NCI-H1694 treated with DMSO at 0.1 percent for 48 hours (cell line): ENCODE measurements at regions not wholly inside any gene's neighbourhood (a gene's known extent, or its start where the extent isn't known, plus 50 kb on each side); places are given as distances from the start of the nearest gene placed in this dataset.
"Not testable (repeated sequence)": the region's sequence is repeated elsewhere in the genome, so short reads cannot be mapped to it uniquely, and the experiment has no call there.

Source experiments
- DNase-seq: peaks from one replicate; lab custom pipeline; 2025; lab: John Stamatoyannopoulos, UW

GRCh38 chr21:35491114-35491513 is 442.0 kb upstream of the RUNX1 start:
- DNase-seq = no peak

- DNase-seq = no peak
Observed at GRCh38 chr21:35489389-35489980, 440.4 kb upstream of the RUNX1 start.

- no peak for DNase-seq
Observed at GRCh38 chr21:35488946-35489345, 439.8 kb upstream of the RUNX1 start.

- DNase-seq = no peak
Observed at GRCh38 chr21:35485364-35485763, 436.3 kb upstream of the RUNX1 start.

- no peak for DNase-seq
Observed at GRCh38 chr21:35484851-35485250, 435.7 kb upstream of the RUNX1 start.

- no peak for DNase-seq
Observed at GRCh38 chr21:35484032-35484431, 434.9 kb upstream of the RUNX1 start.

- DNase-seq = no peak
Observed at GRCh38 chr21:35482933-35483662, 434.0 kb upstream of the RUNX1 start.

GRCh38 chr21:35482096-35482495 is 433.0 kb upstream of the RUNX1 start:
- no peak for DNase-seq

GRCh38 chr21:35481005-35481404 is 431.9 kb upstream of the RUNX1 start:
- DNase-seq = no peak

- no peak for DNase-seq
Observed at GRCh38 chr21:35479529-35479928, 430.4 kb upstream of the RUNX1 start.

- DNase-seq = no peak
Observed at GRCh38 chr21:35479065-35479448, 430.0 kb upstream of the RUNX1 start.

- DNase-seq = no peak
Observed at GRCh38 chr21:35478161-35479064, 429.3 kb upstream of the RUNX1 start.

GRCh38 chr21:35477622-35478021 is 428.5 kb upstream of the RUNX1 start:
- no peak for DNase-seq

- no peak for DNase-seq
Observed at GRCh38 chr21:35476621-35477395, 427.7 kb upstream of the RUNX1 start.

GRCh38 chr21:35475762-35476161 is 426.7 kb upstream of the RUNX1 start:
- DNase-seq = no peak

GRCh38 chr21:35475009-35475408 is 425.9 kb upstream of the RUNX1 start:
- DNase-seq = no peak

GRCh38 chr21:35473496-35473895 is 424.4 kb upstream of the RUNX1 start:
- no peak for DNase-seq

GRCh38 chr21:35470522-35470921 is 421.4 kb upstream of the RUNX1 start:
- DNase-seq = no peak

GRCh38 chr21:35469498-35469897 is 420.4 kb upstream of the RUNX1 start:
- DNase-seq = no peak

GRCh38 chr21:35468991-35469390 is 419.9 kb upstream of the RUNX1 start:
- no peak for DNase-seq

GRCh38 chr21:35467566-35467965 is 418.5 kb upstream of the RUNX1 start:
- no peak for DNase-seq

GRCh38 chr21:35466681-35467080 is 417.6 kb upstream of the RUNX1 start:
- DNase-seq = not testable (repeated sequence)
